Lower lobe of right lung (tissue), 2 donors: ENCODE measurements at regions not wholly inside any gene's neighbourhood (a gene's known extent, or its start where the extent isn't known, plus 50 kb on each side); places are given as distances from the start of the nearest gene placed in this dataset.

Experiments used
- ATAC-seq, 2 donors: fragments of 200-7000 bp; cut with Tn5 transposase; one replicate each; pipeline ENCODE4 v1.9.1; 2020 to 2022; ENCODE audit warnings: mild to moderate bottlenecking in 2 of 2, moderate library complexity in 2 of 2
- DNase-seq: peaks from one replicate; pipeline ENCODE4 v3.0.0-alpha.2; 2020
- H3K27ac ChIP-seq: fragments of 200-600 bp; one replicate; pipeline ENCODE4 v1.8.0; 2022
- H3K27me3 ChIP-seq: fragments of 200-600 bp; one replicate; pipeline ENCODE4 v1.8.0; 2022; ENCODE audit warnings: low read depth
- H3K36me3 ChIP-seq: fragments of 200-600 bp; one replicate; pipeline ENCODE4 v1.8.0; 2022; ENCODE audit warnings: mild to moderate bottlenecking
- H3K4me1 ChIP-seq: fragments of 200-600 bp; one replicate; pipeline ENCODE4 v1.8.0; 2022
- H3K4me3 ChIP-seq: fragments of 200-600 bp; one replicate; pipeline ENCODE4 v1.8.0; 2022; ENCODE audit warnings: mild to moderate bottlenecking
- H3K9me3 ChIP-seq: fragments of 200-600 bp; one replicate; pipeline ENCODE4 v1.8.0; 2022
- CTCF ChIP-seq: fragments of 200-600 bp; IDR thresholded peaks from one replicate; pipeline ENCODE4 v1.8.0; 2022; ENCODE audit warnings: antibody characterized with exemption, mild to moderate bottlenecking
- intact Hi-C: fragments of 100-400 bp; cut with DNase I; formaldehyde crosslinking; loops from one replicate; pipeline ENCODE4 v1.11.0; 2022
- donor health status: DM: no; HTN: yes; CAD: no; lungs with severe emphysema.

GRCh38 chr6:53216301-53216700 lies 67.7 kb upstream of the GCM1 start:
- Histone ChIP-seq H3K9me3 (no peaks in the 10 kb centered on the region), H3K4me3 (no peak overlapping the region), H3K27me3 (no peaks in the 10 kb centered on the region), H3K36me3 (no peaks in the 10 kb centered on the region), H3K27ac (no peak overlapping the region), H3K4me1 (no peaks in the 10 kb centered on the region)
- ATAC-seq (no peak), DNase-seq (no peak)
- TF ChIP-seq CTCF = no peak
- intact Hi-C loops = no loop called here

- ATAC-seq (no peak), DNase-seq (no peak)
- Histone ChIP-seq H3K36me3 (no peaks in the 10 kb centered on the region), H3K27ac (no peak overlapping the region), H3K9me3 (no peaks in the 10 kb centered on the region), H3K27me3 (no peaks in the 10 kb centered on the region), H3K4me3 (no peak overlapping the region), H3K4me1 (no peaks in the 10 kb centered on the region)
- TF ChIP-seq CTCF = no peak
- intact Hi-C loops = no loop called here
These were observed 65.5 kb upstream of the GCM1 start for GRCh38 chr6:53214172-53214571.

GRCh38 chr6:53210811-53211210 lies 62.2 kb upstream of the GCM1 start:
- no peaks in the 10 kb centered on the region for H3K27me3 ChIP-seq
- H3K4me3 ChIP-seq = no peak overlapping the region
- no peaks in the 10 kb centered on the region for H3K9me3 ChIP-seq
- no peak overlapping the region for H3K27ac ChIP-seq
- ATAC-seq (no peak), DNase-seq (no peak)
- TF ChIP-seq CTCF = no peak
- intact Hi-C loops = no loop called here
- H3K4me1 ChIP-seq = no peaks in the 10 kb centered on the region
- no peaks in the 10 kb centered on the region for H3K36me3 ChIP-seq

- Histone ChIP-seq H3K4me3 (no peak overlapping the region), H3K4me1 (no peaks in the 10 kb centered on the region), H3K36me3 (no peaks in the 10 kb centered on the region), H3K27me3 (no peaks in the 10 kb centered on the region), H3K9me3 (no peaks in the 10 kb centered on the region), H3K27ac (no peak overlapping the region)
- no peak for TF ChIP-seq CTCF
- intact Hi-C loops = no loop called here
- ATAC-seq (no peak), DNase-seq (no peak)
These were observed 61.0 kb upstream of the GCM1 start for GRCh38 chr6:53209681-53210080.

- no peaks in the 10 kb centered on the region for H3K4me1 ChIP-seq
- TF ChIP-seq CTCF = no peak
- no peaks in the 10 kb centered on the region for H3K27me3 ChIP-seq
- no peak overlapping the region for H3K27ac ChIP-seq
- ATAC-seq = no peak
- no peak overlapping the region for H3K4me3 ChIP-seq
- intact Hi-C loops = no loop called here
- H3K36me3 ChIP-seq = no peaks in the 10 kb centered on the region
- no peaks in the 10 kb centered on the region for H3K9me3 ChIP-seq
- no peak for DNase-seq
These were observed 57.1 kb upstream of the GCM1 start for GRCh38 chr6:53205778-53206177.

- intact Hi-C loops = no loop called here
These were observed 54.8 kb upstream of the GCM1 start for GRCh38 chr6:53203483-53203882.

More at GRCh38 chr6:53203483-53203882, 54.8 kb upstream of the GCM1 start:
- Histone ChIP-seq H3K27ac (no peak overlapping the region), H3K27me3 (no peaks in the 10 kb centered on the region), H3K4me1 (no peaks in the 10 kb centered on the region), H3K4me3 (no peak overlapping the region), H3K36me3 (no peaks in the 10 kb centered on the region), H3K9me3 (no peaks in the 10 kb centered on the region)
- no peak for DNase-seq
- peak in 1 of 2 donors; percentile 47 for ATAC-seq
- no peak for TF ChIP-seq CTCF
